H9 (cell line): ENCODE measurements at regions not wholly inside any gene's neighbourhood (a gene's known extent, or its start where the extent isn't known, plus 50 kb on each side); places are given as distances from the start of the nearest gene placed in this dataset.

Experiments
- DNase-seq: peaks from one replicate; pipeline ENCODE4 v3.0.0-alpha.2; 2017
- H2AFZ ChIP-seq: one replicate; pipeline ENCODE4 v1.6.1; 2013; ENCODE audit warnings: mild to moderate bottlenecking, low read length, control low read depth, moderate library complexity
- H2AK5ac ChIP-seq: 2 replicates; pipeline ENCODE4 v1.6.1; 2013; ENCODE audit warnings: low read length, control low read depth, mixed read lengths; ENCODE audit not compliant: insufficient read length
- H2BK120ac ChIP-seq: one replicate; pipeline ENCODE4 v1.6.1; 2013; ENCODE audit warnings: low read depth, mild to moderate bottlenecking, low read length, control low read depth, inconsistent platforms; ENCODE audit not compliant: poor library complexity, severe bottlenecking
- H2BK12ac ChIP-seq: 2 replicates; pipeline ENCODE4 v1.6.1; 2013; ENCODE audit warnings: low read length, control low read depth, mixed read lengths, low read depth; ENCODE audit not compliant: insufficient read length
- H2BK15ac ChIP-seq: 2 replicates; pipeline ENCODE4 v1.6.1; 2013; ENCODE audit warnings: low read depth, low read length, control low read depth
- H2BK20ac ChIP-seq: one replicate; pipeline ENCODE4 v1.6.1; 2013; ENCODE audit warnings: low read depth, mild to moderate bottlenecking, low read length, control low read depth, inconsistent platforms; ENCODE audit not compliant: poor library complexity, severe bottlenecking
- H2BK5ac ChIP-seq: 2 replicates; pipeline ENCODE4 v1.6.1; 2013; ENCODE audit warnings: low read length, control low read depth, mixed read lengths; ENCODE audit not compliant: insufficient read length
- H3K14ac ChIP-seq: 2 replicates; pipeline ENCODE4 v1.6.1; 2013; ENCODE audit warnings: low read length, control low read depth; ENCODE audit not compliant: insufficient read depth
- H3K18ac ChIP-seq: 2 replicates; pipeline ENCODE4 v1.6.1; 2013; ENCODE audit warnings: low read depth, mild to moderate bottlenecking, mixed read lengths, low read length, control low read depth; ENCODE audit not compliant: insufficient read length
- H3K23ac ChIP-seq: 2 replicates; pipeline ENCODE4 v1.6.1; 2013; ENCODE audit warnings: low read length, control low read depth, mixed read lengths, low read depth; ENCODE audit not compliant: insufficient read length
- H3K23me2 ChIP-seq: 2 replicates; pipeline ENCODE4 v1.6.1; 2013; ENCODE audit warnings: low read depth, mild to moderate bottlenecking, mixed read lengths, low read length, control low read depth; ENCODE audit not compliant: insufficient read length, poor library complexity, severe bottlenecking
- H3K27ac ChIP-seq: 2 replicates; pipeline ENCODE4 v1.5.1; 2013; ENCODE audit warnings: low read length, control low read depth, mixed read lengths, low read depth; ENCODE audit not compliant: insufficient read length
- H3K27me3 ChIP-seq: 2 replicates; pipeline ENCODE4 v1.6.1; 2013; ENCODE audit warnings: low read length, control low read depth, inconsistent platforms; ENCODE audit not compliant: insufficient read depth
- H3K4ac ChIP-seq: 2 replicates; pipeline ENCODE4 v1.6.1; 2013; ENCODE audit warnings: low read depth, mild to moderate bottlenecking, control low read depth, inconsistent platforms, low read length, moderate library complexity
- H3K4me1 ChIP-seq: 2 replicates; pipeline ENCODE4 v1.6.1; 2013; ENCODE audit warnings: low read length, control low read depth, inconsistent platforms; ENCODE audit not compliant: insufficient read depth
- H3K4me2 ChIP-seq: 2 replicates; pipeline ENCODE4 v1.6.1; 2013; ENCODE audit warnings: low read length, control low read depth, mixed read lengths; ENCODE audit not compliant: insufficient read length, insufficient read depth
- H3K56ac ChIP-seq: 2 replicates; pipeline ENCODE4 v1.6.1; 2013; ENCODE audit warnings: low read depth, mild to moderate bottlenecking, mixed read lengths, low read length, control low read depth; ENCODE audit not compliant: insufficient read length
- H3K79me1 ChIP-seq: 2 replicates; pipeline ENCODE4 v1.6.1; 2013; ENCODE audit warnings: low read depth, mild to moderate bottlenecking, moderate library complexity, low read length, control low read depth, inconsistent platforms; ENCODE audit not compliant: insufficient read depth, poor library complexity, severe bottlenecking
- H3K79me2 ChIP-seq: 2 replicates; pipeline ENCODE4 v1.6.1; 2013; ENCODE audit warnings: low read length, control low read depth, inconsistent platforms; ENCODE audit not compliant: insufficient read depth
- H3K9ac ChIP-seq: 2 replicates; pipeline ENCODE4 v1.6.1; 2013; ENCODE audit warnings: low read length, control low read depth, mixed read lengths; ENCODE audit not compliant: insufficient read length; ENCODE audit errors: extremely low read depth
- H3K9me3 ChIP-seq: one replicate; pipeline ENCODE4 v1.6.1; 2013; ENCODE audit warnings: low read depth, low read length, inconsistent platforms; ENCODE audit not compliant: control insufficient read depth
- H3T11ph ChIP-seq: one replicate; pipeline ENCODE4 v1.6.1; 2013; ENCODE audit warnings: mild to moderate bottlenecking, low read length, control low read depth, inconsistent platforms
- H4K20me1 ChIP-seq: one replicate; pipeline ENCODE4 v1.6.1; 2013; ENCODE audit not compliant: control insufficient read depth, insufficient read length, insufficient read depth
- H4K5ac ChIP-seq: 2 replicates; pipeline ENCODE4 v1.6.1; 2013; ENCODE audit warnings: low read depth, mild to moderate bottlenecking, mixed read lengths, low read length, control low read depth; ENCODE audit not compliant: insufficient read length
- H4K8ac ChIP-seq: replicated peaks from 2 replicates; pipeline ENCODE4 v1.6.1; 2013; ENCODE audit warnings: low read length, control low read depth, mixed read lengths, low read depth; ENCODE audit not compliant: insufficient read length
- H4K91ac ChIP-seq: 2 replicates; pipeline ENCODE4 v1.6.1; 2013; ENCODE audit warnings: low read depth, mild to moderate bottlenecking, moderate library complexity, mixed read lengths, low read length, control low read depth; ENCODE audit not compliant: insufficient read length
- H3K27ac Mint-ChIP-seq, 3 experiments: 2 replicates in 2 of 3; 3 replicates in 1 of 3; pipeline ENCODE4 v1.8.0; 2020 to 2021; ENCODE audit warnings: mixed read lengths in 3 of 3, mild to moderate bottlenecking in 1 of 3, moderate library complexity in 1 of 3
- H3K27me3 Mint-ChIP-seq: 2 replicates; pipeline ENCODE4 v1.8.0; 2021; ENCODE audit warnings: low read depth, mild to moderate bottlenecking, moderate library complexity, mixed read lengths
- H3K36me3 Mint-ChIP-seq, 3 experiments: 2 replicates in 2 of 3; 3 replicates in 1 of 3; pipeline ENCODE4 v1.8.0; 2020 to 2021; ENCODE audit warnings: low read depth in 3 of 3, mixed read lengths in 3 of 3; ENCODE audit not compliant: insufficient read depth in 1 of 3
- H3K4me1 Mint-ChIP-seq, 2 experiments: 2 replicates each; pipeline ENCODE4 v1.8.0; 2020; ENCODE audit warnings: mixed read lengths in 2 of 2
- H3K4me3 Mint-ChIP-seq, 2 experiments: 2 replicates in 1 of 2; 3 replicates in 1 of 2; pipeline ENCODE4 v1.8.0; 2020 to 2021; ENCODE audit warnings: mild to moderate bottlenecking in 2 of 2, mixed read lengths in 2 of 2, moderate library complexity in 1 of 2
- H3K9me3 Mint-ChIP-seq, 2 experiments: 2 replicates in 1 of 2; 3 replicates in 1 of 2; pipeline ENCODE4 v1.8.0; 2020; ENCODE audit warnings: mild to moderate bottlenecking in 2 of 2, mixed read lengths in 2 of 2, moderate library complexity in 1 of 2
- CTCF ChIP-seq: fragments of 200-600 bp; sonication (generic); conservative IDR thresholded peaks from 3 replicates; pipeline ENCODE4 v1.8.0; 2021; ENCODE audit warnings: antibody characterized with exemption, mild to moderate bottlenecking
- WGBS: extraction: QIAGEN DNeasy Blood & Tissue Kit; methylation state at CpG from one replicate; pipeline ENCODE4 v1.1.7; 2013; ENCODE audit warnings: missing lambda C conversion rate, low lambda C conversion rate, mixed read lengths; ENCODE audit not compliant: insufficient read length; ENCODE audit errors: extremely low coverage; 5-methylcytosine and 5-hydroxymethylcytosine counted together

- Histone ChIP-seq H2BK120ac (no peak overlapping the region), H2AFZ (no peak overlapping the region), H3K79me2 (no peaks in the 10 kb centered on the region), H3K23me2 (no peaks in the 10 kb centered on the region), H2AK5ac (no peak overlapping the region), H4K91ac (no peak overlapping the region), H3K23ac (no peak overlapping the region), H3K56ac (no peak overlapping the region), H2BK12ac (no peak overlapping the region), H3K4ac (no peak overlapping the region), H3K9me3 (no peaks in the 10 kb centered on the region), H4K8ac (no peak overlapping the region), H3T11ph (no peak overlapping the region), H3K79me1 (no peaks in the 10 kb centered on the region), H3K4me2 (no peak overlapping the region), H3K9ac (no peak overlapping the region), H3K4me1 (peaks cover 4% of the 10 kb centered on the region), H4K5ac (no peak overlapping the region), H3K18ac (no peak overlapping the region), H3K27me3 (no peaks in the 10 kb centered on the region), H2BK20ac (no peak overlapping the region), H2BK5ac (no peak overlapping the region), H4K20me1 (no peaks in the 10 kb centered on the region), H3K27ac (no peak overlapping the region), H2BK15ac (no peak overlapping the region), H3K14ac (no peak overlapping the region)
- no peaks in the 10 kb centered on the region for H3K36me3 Mint-ChIP-seq
- no peak overlapping the region for H3K4me3 Mint-ChIP-seq
- H3K4me1 Mint-ChIP-seq: peaks cover 12% of the 10 kb centered on the region in 2 experiments
- no peaks in the 10 kb centered on the region for H3K9me3 Mint-ChIP-seq
- TF ChIP-seq CTCF: no peak
- no peak for DNase-seq
- no CpG with 5 or more reads among the region's 4 CpGs for WGBS
- H3K27me3 Mint-ChIP-seq: no peaks in the 10 kb centered on the region; the same call in 1 of the 2 replicates
- H3K27ac Mint-ChIP-seq: no peak overlapping the region
Measured at GRCh38 chr6:98587555-98587954, 246.8 kb upstream of the POU3F2 start.
